Chondrocyte (in vitro differentiated cells): ENCODE measurements at regions not wholly inside any gene's neighbourhood (a gene's known extent, or its start where the extent isn't known, plus 50 kb on each side); places are given as distances from the start of the nearest gene placed in this dataset.
"Not testable (repeated sequence)": the region's sequence is repeated elsewhere in the genome, so short reads cannot be mapped to it uniquely, and the experiment has no call there.

Experiments
- DNase-seq: peaks from one replicate; pipeline ENCODE4 v3.0.0; 2021; ENCODE audit warnings: mixed read lengths, low spot score
- H3K27ac Mint-ChIP-seq: one replicate; pipeline ENCODE4 v1.8.0; 2021; ENCODE audit warnings: mild to moderate bottlenecking, moderate library complexity, mixed read lengths; ENCODE audit not compliant: unreplicated experiment
- H3K27me3 Mint-ChIP-seq: 2 replicates; pipeline ENCODE4 v1.8.0; 2021; ENCODE audit warnings: low read depth, mixed read lengths
- H3K36me3 Mint-ChIP-seq: 2 replicates; pipeline ENCODE4 v1.8.0; 2021; ENCODE audit warnings: low read depth, mixed read lengths
- H3K4me1 Mint-ChIP-seq: 2 replicates; pipeline ENCODE4 v1.8.0; 2021; ENCODE audit warnings: low read depth, mild to moderate bottlenecking, mixed read lengths
- H3K4me3 Mint-ChIP-seq: one replicate; pipeline ENCODE4 v1.8.0; 2021; ENCODE audit warnings: mild to moderate bottlenecking, moderate library complexity, mixed read lengths; ENCODE audit not compliant: unreplicated experiment
- H3K9me3 Mint-ChIP-seq: 2 replicates; pipeline ENCODE4 v1.8.0; 2021; ENCODE audit warnings: low read depth, mixed read lengths
- TF ChIP-seq, protein P1 (sequence below): fragments of 200-600 bp; sonication (generic); IDR thresholded peaks from 2 replicates; pipeline ENCODE4 v1.5.0; 2021; ENCODE audit warnings: antibody characterized with exemption, mild to moderate bottlenecking, moderate library complexity

- Mint-ChIP-seq H3K4me3 (no peak overlapping the region), H3K9me3 (no peaks in the 10 kb centered on the region), H3K36me3 (no peaks in the 10 kb centered on the region), H3K27ac (no peak overlapping the region), H3K27me3 (no peaks in the 10 kb centered on the region), H3K4me1 (peaks cover 24% of the 10 kb centered on the region)
- DNase-seq, result no peak
- TF ChIP-seq, protein P1, sequence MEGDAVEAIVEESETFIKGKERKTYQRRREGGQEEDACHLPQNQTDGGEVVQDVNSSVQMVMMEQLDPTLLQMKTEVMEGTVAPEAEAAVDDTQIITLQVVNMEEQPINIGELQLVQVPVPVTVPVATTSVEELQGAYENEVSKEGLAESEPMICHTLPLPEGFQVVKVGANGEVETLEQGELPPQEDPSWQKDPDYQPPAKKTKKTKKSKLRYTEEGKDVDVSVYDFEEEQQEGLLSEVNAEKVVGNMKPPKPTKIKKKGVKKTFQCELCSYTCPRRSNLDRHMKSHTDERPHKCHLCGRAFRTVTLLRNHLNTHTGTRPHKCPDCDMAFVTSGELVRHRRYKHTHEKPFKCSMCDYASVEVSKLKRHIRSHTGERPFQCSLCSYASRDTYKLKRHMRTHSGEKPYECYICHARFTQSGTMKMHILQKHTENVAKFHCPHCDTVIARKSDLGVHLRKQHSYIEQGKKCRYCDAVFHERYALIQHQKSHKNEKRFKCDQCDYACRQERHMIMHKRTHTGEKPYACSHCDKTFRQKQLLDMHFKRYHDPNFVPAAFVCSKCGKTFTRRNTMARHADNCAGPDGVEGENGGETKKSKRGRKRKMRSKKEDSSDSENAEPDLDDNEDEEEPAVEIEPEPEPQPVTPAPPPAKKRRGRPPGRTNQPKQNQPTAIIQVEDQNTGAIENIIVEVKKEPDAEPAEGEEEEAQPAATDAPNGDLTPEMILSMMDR, result no peak
Observed at GRCh38 chr6:112935402-112936078, 588.4 kb downstream of the RFPL4B start.

GRCh38 chr6:112936079-112936472 is 588.9 kb downstream of the RFPL4B start:
- Mint-ChIP-seq H3K4me1 (peaks cover 21% of the 10 kb centered on the region), H3K27ac (no peak overlapping the region), H3K36me3 (no peaks in the 10 kb centered on the region), H3K9me3 (no peaks in the 10 kb centered on the region), H3K27me3 (no peaks in the 10 kb centered on the region), H3K4me3 (no peak overlapping the region)
- TF ChIP-seq, protein P1, result no peak
- no peak for DNase-seq

- TF ChIP-seq, protein P1, result no peak
Observed at GRCh38 chr6:112936504-112936903, 589.4 kb downstream of the RFPL4B start.

GRCh38 chr6:112937690-112938089 is 590.6 kb downstream of the RFPL4B start:
- not testable (repeated sequence) for H3K9me3 Mint-ChIP-seq, H3K27me3 Mint-ChIP-seq, H3K27ac Mint-ChIP-seq, H3K4me3 Mint-ChIP-seq, H3K36me3 Mint-ChIP-seq, DNase-seq
- H3K4me1 Mint-ChIP-seq, result peaks cover 16% of the 10 kb centered on the region

More at GRCh38 chr6:112936504-112936903, 589.4 kb downstream of the RFPL4B start:
- no peaks in the 10 kb centered on the region for H3K27me3 Mint-ChIP-seq
- DNase-seq, result no peak
- H3K9me3 Mint-ChIP-seq, result no peaks in the 10 kb centered on the region
- H3K36me3 Mint-ChIP-seq, result no peaks in the 10 kb centered on the region
- H3K27ac Mint-ChIP-seq, result no peak overlapping the region
- H3K4me3 Mint-ChIP-seq, result no peak overlapping the region
- H3K4me1 Mint-ChIP-seq, result peaks cover 22% of the 10 kb centered on the region

GRCh38 chr6:112938650-112939049 is 591.5 kb downstream of the RFPL4B start:
- Mint-ChIP-seq H3K27me3 (no peaks in the 10 kb centered on the region), H3K4me1 (peaks cover 20% of the 10 kb centered on the region), H3K9me3 (no peaks in the 10 kb centered on the region), H3K36me3 (no peaks in the 10 kb centered on the region), H3K4me3 (no peak overlapping the region), H3K27ac (no peak overlapping the region)
- DNase-seq, result no peak
- TF ChIP-seq, protein P1, result no peak

- DNase-seq, result no peak
- H3K9me3 Mint-ChIP-seq, result peaks cover under 1% of the 10 kb centered on the region
- no peaks in the 10 kb centered on the region for H3K36me3 Mint-ChIP-seq
- no peak overlapping the region for H3K4me3 Mint-ChIP-seq
- TF ChIP-seq, protein P1, result no peak
- peaks cover 20% of the 10 kb centered on the region for H3K4me1 Mint-ChIP-seq
- no peak overlapping the region for H3K27ac Mint-ChIP-seq
- H3K27me3 Mint-ChIP-seq, result no peaks in the 10 kb centered on the region
Observed at GRCh38 chr6:112939563-112939962, 592.4 kb downstream of the RFPL4B start.
